Activated naive CD4-positive, alpha-beta T cell treated with anti-CD3 and anti-CD28 coated beads for 36 hours (primary cell): ENCODE measurements at regions not wholly inside any gene's neighbourhood (a gene's known extent, or its start where the extent isn't known, plus 50 kb on each side); places are given as distances from the start of the nearest gene placed in this dataset.
"Not testable (repeated sequence)": the region's sequence is repeated elsewhere in the genome, so short reads cannot be mapped to it uniquely, and the experiment has no call there.

Experiments
- CTCF ChIA-PET: fragments of 350-600 bp; sonication (Branson Sonifier 250); formaldehyde crosslinking; loops from one replicate; lab custom pipeline; 2021; ENCODE audit warnings: antibody characterized with exemption; lab: Charles Lee
- DNase-seq: peaks from one replicate; pipeline ENCODE4 v3.0.0-alpha.2; 2020
- H3K27ac Mint-ChIP-seq: one replicate; pipeline ENCODE4 v1.8.0; 2021; ENCODE audit warnings: mild to moderate bottlenecking, mixed read lengths
- H3K27me3 Mint-ChIP-seq: one replicate; pipeline ENCODE4 v1.8.0; 2021; ENCODE audit warnings: low read depth, mixed read lengths
- H3K36me3 Mint-ChIP-seq: one replicate; pipeline ENCODE4 v1.8.0; 2021; ENCODE audit warnings: low read depth, mixed read lengths
- H3K4me1 Mint-ChIP-seq: one replicate; pipeline ENCODE4 v1.8.0; 2021; ENCODE audit warnings: low read depth, mixed read lengths
- H3K4me3 Mint-ChIP-seq: one replicate; pipeline ENCODE4 v1.8.0; 2021; ENCODE audit warnings: mild to moderate bottlenecking, moderate library complexity, mixed read lengths
- H3K9me3 Mint-ChIP-seq: one replicate; pipeline ENCODE4 v1.8.0; 2021; ENCODE audit warnings: mixed read lengths
- intact Hi-C: fragments of 100-400 bp; cut with micrococcal nuclease; formaldehyde crosslinking; loops from one replicate; pipeline ENCODE4 v1.15.1; 2023

DNA sequence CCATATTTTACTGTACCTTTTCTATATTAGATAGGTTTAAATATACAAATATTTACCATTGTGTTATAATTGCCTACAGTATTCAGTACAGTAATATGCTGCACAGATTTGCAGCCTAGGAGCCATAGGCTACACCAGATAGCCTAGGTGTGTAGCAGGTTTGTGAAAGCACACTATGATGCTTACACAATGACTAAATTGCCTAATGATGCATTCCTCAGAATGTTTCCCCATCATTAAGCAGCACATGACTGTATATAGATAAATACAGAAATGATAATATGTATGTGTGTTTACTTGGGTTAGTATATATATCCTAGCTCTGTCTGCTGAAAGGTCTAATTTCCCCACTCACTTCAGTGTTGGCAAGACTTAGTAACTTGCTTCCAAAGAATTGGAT, 65.8 kb downstream of the MYL3 start:
- Mint-ChIP-seq H3K4me3 (no peak overlapping the region), H3K9me3 (peaks cover 3% of the 10 kb centered on the region), H3K36me3 (no peaks in the 10 kb centered on the region), H3K4me1 (no peaks in the 10 kb centered on the region), H3K27ac (no peak overlapping the region), H3K27me3 (peaks cover 10% of the 10 kb centered on the region)
- intact Hi-C loops, result no loop called here
- DNase-seq, result no peak
- CTCF ChIA-PET, result interaction anchor here (0.6 to 0.8 kb wide), 3 partner anchors 19 to 308 kb away, joined by 3 to 4 read pairs (median 4); no protein-coding TSS in a partner anchor

DNA sequence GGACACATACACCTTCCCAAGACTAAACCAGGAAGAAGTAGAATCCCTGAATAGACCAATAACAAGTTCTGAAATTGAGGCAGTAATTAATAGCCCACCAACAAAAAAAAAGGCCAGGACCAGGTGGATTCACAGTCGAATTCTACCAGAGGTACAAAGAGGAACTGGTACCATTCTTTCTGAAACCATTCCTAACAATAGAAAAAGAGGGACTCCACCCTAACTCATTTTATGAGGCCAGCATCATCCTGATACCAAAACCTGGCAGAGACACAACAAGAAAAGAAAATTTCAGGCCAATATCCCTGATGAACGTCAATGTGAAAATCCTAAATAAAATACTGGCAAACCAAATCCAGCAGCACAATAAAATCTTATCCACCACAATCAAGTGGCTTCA, 69.9 kb downstream of the MYL3 start:
- H3K4me1 Mint-ChIP-seq, H3K4me3 Mint-ChIP-seq, H3K9me3 Mint-ChIP-seq, H3K27ac Mint-ChIP-seq, intact Hi-C loops, DNase-seq, H3K36me3 Mint-ChIP-seq, CTCF ChIA-PET: not testable (repeated sequence)
- peaks cover 16% of the 10 kb centered on the region for H3K27me3 Mint-ChIP-seq

DNA sequence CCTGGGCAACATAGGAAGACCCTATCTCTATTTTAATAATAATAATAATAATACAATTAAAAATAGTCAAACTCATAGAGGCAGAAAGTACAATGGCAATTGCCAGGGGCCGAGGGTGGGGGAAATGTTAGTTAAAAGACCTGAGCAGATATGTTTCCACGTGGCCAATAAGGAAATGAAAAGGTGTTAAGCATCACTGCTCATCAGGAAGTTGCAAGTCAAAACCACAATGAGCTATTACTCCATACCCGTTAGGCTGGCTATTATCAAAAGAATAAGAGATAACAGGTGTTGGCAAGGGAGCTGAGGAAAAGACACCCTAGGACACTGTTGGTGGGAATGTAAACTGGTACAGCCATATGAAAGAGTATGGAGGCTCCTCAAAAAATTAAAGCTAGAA, 60.4 kb upstream of the PRSS50 start:
- Mint-ChIP-seq H3K27ac (no peak overlapping the region), H3K9me3 (peaks cover 6% of the 10 kb centered on the region), H3K27me3 (peaks cover 3% of the 10 kb centered on the region), H3K4me3 (no peak overlapping the region), H3K36me3 (no peaks in the 10 kb centered on the region), H3K4me1 (no peaks in the 10 kb centered on the region)
- intact Hi-C loops, result no loop called here
- DNase-seq, result no peak
- CTCF ChIA-PET, result no interaction called here

DNA sequence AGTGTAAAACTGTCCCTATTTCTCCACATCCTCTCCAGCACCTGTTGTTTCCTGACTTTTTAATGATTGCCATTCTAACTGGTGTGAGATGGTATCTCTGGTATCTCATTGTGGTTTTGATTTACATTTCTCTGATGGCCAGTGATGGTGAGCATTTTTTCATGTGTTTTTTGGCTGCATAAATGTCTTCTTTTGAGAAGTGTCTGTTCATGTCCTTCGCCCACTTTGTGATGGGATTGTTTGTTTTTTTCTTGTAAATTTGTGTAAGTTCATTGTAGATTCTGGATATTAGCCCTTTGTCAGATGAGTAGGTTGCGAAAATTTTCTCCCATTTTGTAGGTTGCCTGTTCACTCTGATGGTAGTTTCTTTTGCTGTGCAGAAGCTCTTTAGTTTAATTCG, 54.8 kb upstream of the PRSS50 start:
- H3K4me3 Mint-ChIP-seq, H3K27ac Mint-ChIP-seq, H3K27me3 Mint-ChIP-seq, intact Hi-C loops, H3K4me1 Mint-ChIP-seq, DNase-seq, CTCF ChIA-PET, H3K36me3 Mint-ChIP-seq: not testable (repeated sequence)
- peaks cover 20% of the 10 kb centered on the region for H3K9me3 Mint-ChIP-seq

DNA sequence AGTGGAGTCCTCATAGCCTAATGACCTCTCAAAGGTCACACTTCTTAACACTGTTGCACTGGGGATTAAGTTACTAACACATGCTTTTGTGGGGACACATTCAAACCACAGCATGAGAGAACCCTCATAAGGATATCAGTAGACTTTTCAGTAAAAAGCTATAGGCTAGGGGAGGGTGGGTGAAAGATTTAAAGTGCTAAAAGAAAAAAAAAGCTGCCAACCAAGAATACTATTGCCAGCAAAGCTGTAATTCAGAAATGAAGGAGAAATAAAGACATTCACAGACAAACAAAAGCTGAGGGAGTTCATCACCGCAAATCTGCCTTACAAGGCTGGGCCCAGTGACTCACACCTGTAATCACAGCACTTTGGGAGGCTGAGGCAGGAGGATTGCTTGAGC, 50.4 kb upstream of the PRSS50 start:
- Mint-ChIP-seq H3K9me3 (peaks cover 32% of the 10 kb centered on the region), H3K27ac (no peak overlapping the region), H3K4me1 (no peaks in the 10 kb centered on the region), H3K4me3 (no peak overlapping the region), H3K36me3 (peaks cover 1% of the 10 kb centered on the region), H3K27me3 (peaks cover 5% of the 10 kb centered on the region)
- DNase-seq, result no peak
- intact Hi-C loops, result no loop called here
- CTCF ChIA-PET, result no interaction called here
